ENCODE measurements at regions not wholly inside any gene's neighbourhood (a gene's known extent, or its start where the extent isn't known, plus 50 kb on each side); places are given as distances from the start of the nearest gene placed in this dataset.

GRCh38 chr2:138842341-138842740 lies 62.2 kb upstream of the NXPH2 start:
- H3K27ac Mint-ChIP-seq, result no peak overlapping the region
- no peaks in the 10 kb centered on the region for H3K27me3 Mint-ChIP-seq (ENCODE audit: low read depth)
- no peak overlapping the region for H2BK5ac ChIP-seq (ENCODE audit: insufficient read length, low read length)
- H2BK20ac ChIP-seq (ENCODE audit: low read depth, low read length, poor library complexity, severe bottlenecking), result no peak overlapping the region
- H3K4me1 Mint-ChIP-seq, result peaks cover 2% of the 10 kb centered on the region in 2 experiments; a peak in 2 of 4 replicates
- no peak overlapping the region for H3K56ac ChIP-seq (ENCODE audit: insufficient read length, low read depth, low read length)
- no peaks in the 10 kb centered on the region for H3K36me3 Mint-ChIP-seq (ENCODE audit: insufficient read depth in 1 of 3, low read depth in 3 of 3)
- H3K27me3 ChIP-seq (ENCODE audit: insufficient read depth, low read length), result no peaks in the 10 kb centered on the region
- H3K9ac ChIP-seq (ENCODE audit: extremely low read depth, insufficient read length, low read length), result no peak overlapping the region
- no peak for DNase-seq
- no CpG with 5 or more reads among the region's 1 CpG for WGBS (ENCODE audit: extremely low coverage, insufficient read length, low lambda C conversion rate)
- H3K79me2 ChIP-seq (ENCODE audit: insufficient read depth, low read length), result no peaks in the 10 kb centered on the region
- no peak overlapping the region for H3K23ac ChIP-seq (ENCODE audit: insufficient read length, low read depth, low read length)
- no peaks in the 10 kb centered on the region for H3K4me1 ChIP-seq (ENCODE audit: insufficient read depth, low read length)
- H2AFZ ChIP-seq (ENCODE audit: low read length), result no peak overlapping the region
- H3K18ac ChIP-seq (ENCODE audit: insufficient read length, low read depth, low read length), result no peak overlapping the region
- H4K8ac ChIP-seq (replicated peaks; ENCODE audit: insufficient read length, low read depth, low read length), result no peak overlapping the region
- H4K20me1 ChIP-seq (ENCODE audit: control insufficient read depth, insufficient read depth, insufficient read length), result no peaks in the 10 kb centered on the region
- no peak overlapping the region for H2BK12ac ChIP-seq (ENCODE audit: insufficient read length, low read depth, low read length)
- no peak overlapping the region for H2BK15ac ChIP-seq (ENCODE audit: low read depth, low read length)
- no peak overlapping the region for H3K4ac ChIP-seq (ENCODE audit: low read depth, low read length)
- H3K9me3 Mint-ChIP-seq, result no peaks in the 10 kb centered on the region
- no peak overlapping the region for H2BK120ac ChIP-seq (ENCODE audit: low read depth, low read length, poor library complexity, severe bottlenecking)
- no peak overlapping the region for H4K91ac ChIP-seq (ENCODE audit: insufficient read length, low read depth, low read length)
- no peaks in the 10 kb centered on the region for H3K9me3 ChIP-seq (ENCODE audit: control insufficient read depth, low read depth, low read length)
- H4K5ac ChIP-seq (ENCODE audit: insufficient read length, low read depth, low read length), result no peak overlapping the region
- no peak for TF ChIP-seq CTCF (conservative IDR thresholded peaks at IDR 0.05)
- no peak overlapping the region for H2AK5ac ChIP-seq (ENCODE audit: insufficient read length, low read length)
- no peaks in the 10 kb centered on the region for H3K23me2 ChIP-seq (ENCODE audit: insufficient read length, low read depth, low read length, poor library complexity, severe bottlenecking)
- H3K4me2 ChIP-seq (ENCODE audit: insufficient read depth, insufficient read length, low read length), result no peak overlapping the region
- no peak overlapping the region for H3K14ac ChIP-seq (ENCODE audit: insufficient read depth, low read length)
- H3K79me1 ChIP-seq (ENCODE audit: insufficient read depth, low read depth, low read length, poor library complexity, severe bottlenecking), result no peaks in the 10 kb centered on the region
- H3K4me3 Mint-ChIP-seq, result no peak overlapping the region
- H3T11ph ChIP-seq (ENCODE audit: low read length), result no peak overlapping the region
- no peak overlapping the region for H3K27ac ChIP-seq (ENCODE audit: insufficient read length, low read depth, low read length)
